ENCODE measurements at regions not wholly inside any gene's neighbourhood (a gene's known extent, or its start where the extent isn't known, plus 50 kb on each side); places are given as distances from the start of the nearest gene placed in this dataset.

GRCh38 chr9:23319092-23319491 lies 506.9 kb downstream of the ELAVL2 start:
- no peaks in the 10 kb centered on the region for H3K79me2 ChIP-seq

GRCh38 chr9:23321049-23321448 lies 505.0 kb downstream of the ELAVL2 start:
- no peak for TF ChIP-seq CTCF (IDR thresholded peaks at IDR 0.05)
- H3K9ac ChIP-seq, result no peak overlapping the region
- no peaks in the 10 kb centered on the region for H3K36me3 ChIP-seq (ENCODE audit: control insufficient read depth, insufficient read depth, low read length)
- H3K27me3 ChIP-seq (ENCODE audit: control insufficient read depth, insufficient read depth, low read length), result no peaks in the 10 kb centered on the region
- H3K79me2 ChIP-seq, result no peaks in the 10 kb centered on the region
- H2AFZ ChIP-seq, result no peak overlapping the region
- no peak overlapping the region for H3K4me2 ChIP-seq (ENCODE audit: low read length)
- H3K9me3 ChIP-seq (ENCODE audit: control insufficient read depth, low read length), result no peaks in the 10 kb centered on the region
- H3K27ac ChIP-seq, result no peak overlapping the region
- no peaks in the 10 kb centered on the region for H3K4me1 ChIP-seq
- no peak overlapping the region for H3K4me3 ChIP-seq (ENCODE audit: low read depth, low read length)

More at GRCh38 chr9:23319092-23319491, 506.9 kb downstream of the ELAVL2 start:
- Histone ChIP-seq H3K4me2 (ENCODE audit: low read length) (no peak overlapping the region), H3K9me3 (ENCODE audit: control insufficient read depth, low read length) (no peaks in the 10 kb centered on the region), H3K4me3 (ENCODE audit: low read depth, low read length) (no peak overlapping the region), H3K27ac (no peak overlapping the region), H3K9ac (no peak overlapping the region), H3K36me3 (ENCODE audit: control insufficient read depth, insufficient read depth, low read length) (no peaks in the 10 kb centered on the region), H3K27me3 (ENCODE audit: control insufficient read depth, insufficient read depth, low read length) (no peaks in the 10 kb centered on the region), H2AFZ (no peak overlapping the region), H3K4me1 (no peaks in the 10 kb centered on the region)
- no peak for TF ChIP-seq CTCF (IDR thresholded peaks at IDR 0.05)

DNA sequence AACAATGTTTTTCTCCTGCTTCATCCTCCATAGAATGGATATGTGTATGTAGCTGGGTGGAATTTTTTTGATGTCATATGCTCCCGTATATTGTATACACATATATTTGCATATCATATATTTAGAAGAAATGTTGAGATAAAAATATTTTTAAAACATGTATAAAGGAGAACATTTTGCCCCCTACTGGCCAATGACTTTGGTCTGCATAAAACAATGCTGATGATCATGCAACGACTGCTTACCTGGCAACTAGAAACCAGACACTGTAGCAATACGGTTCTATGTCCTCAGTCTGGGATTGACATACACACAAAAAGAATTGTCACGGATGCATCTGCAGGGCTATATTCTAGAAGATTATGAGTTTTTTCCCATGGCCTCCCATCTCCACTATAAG lies 503.6 kb downstream of the ELAVL2 start:
- Histone ChIP-seq H3K27ac (no peak overlapping the region), H3K9ac (no peak overlapping the region)

GRCh38 chr9:23324511-23324910 lies 501.5 kb downstream of the ELAVL2 start:
- no peaks in the 10 kb centered on the region for H3K27me3 ChIP-seq (ENCODE audit: control insufficient read depth, insufficient read depth, low read length)
- no peak for TF ChIP-seq CTCF (IDR thresholded peaks at IDR 0.05)

More for the DNA sequence above, 503.6 kb downstream of the ELAVL2 start:
- no peaks in the 10 kb centered on the region for H3K36me3 ChIP-seq (ENCODE audit: control insufficient read depth, insufficient read depth, low read length)
- H3K4me2 ChIP-seq (ENCODE audit: low read length), result no peak overlapping the region
- TF ChIP-seq CTCF (IDR thresholded peaks at IDR 0.05), result no peak
- no peaks in the 10 kb centered on the region for H3K4me1 ChIP-seq
- H3K27me3 ChIP-seq (ENCODE audit: control insufficient read depth, insufficient read depth, low read length), result no peaks in the 10 kb centered on the region
- no peak overlapping the region for H2AFZ ChIP-seq
- H3K9me3 ChIP-seq (ENCODE audit: control insufficient read depth, low read length), result no peaks in the 10 kb centered on the region
- H3K4me3 ChIP-seq (ENCODE audit: low read depth, low read length), result no peak overlapping the region
- H3K79me2 ChIP-seq, result no peaks in the 10 kb centered on the region

DNA sequence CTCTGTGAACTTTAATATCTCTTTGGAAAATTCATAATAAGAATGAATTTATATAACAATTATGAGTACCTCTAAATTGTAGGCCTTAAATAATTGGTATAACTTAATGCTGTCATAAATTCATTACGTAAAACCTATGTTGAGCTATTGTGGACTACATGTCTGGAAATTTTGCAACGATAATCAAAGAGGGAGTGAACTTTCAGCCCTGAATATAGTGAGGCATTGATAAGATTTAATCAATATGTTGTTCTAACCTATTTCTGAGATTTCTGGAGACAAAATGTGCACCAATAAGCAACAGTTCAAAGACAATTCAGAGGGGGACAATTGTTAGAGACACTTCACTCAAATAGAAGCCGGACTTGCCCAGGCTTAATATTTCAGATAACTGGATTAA lies 499.4 kb downstream of the ELAVL2 start:
- no peaks in the 10 kb centered on the region for H3K79me2 ChIP-seq
- H3K4me1 ChIP-seq, result no peaks in the 10 kb centered on the region
- H3K9me3 ChIP-seq (ENCODE audit: control insufficient read depth, low read length), result no peaks in the 10 kb centered on the region
- H3K4me2 ChIP-seq (ENCODE audit: low read length), result no peak overlapping the region
- no peak overlapping the region for H3K4me3 ChIP-seq (ENCODE audit: low read depth, low read length)
- TF ChIP-seq CTCF (IDR thresholded peaks at IDR 0.05), result no peak
- H2AFZ ChIP-seq, result no peak overlapping the region
- no peaks in the 10 kb centered on the region for H3K27me3 ChIP-seq (ENCODE audit: control insufficient read depth, insufficient read depth, low read length)
- H3K9ac ChIP-seq, result no peak overlapping the region
- H3K36me3 ChIP-seq (ENCODE audit: control insufficient read depth, insufficient read depth, low read length), result no peaks in the 10 kb centered on the region
- no peak overlapping the region for H3K27ac ChIP-seq

More at GRCh38 chr9:23324511-23324910, 501.5 kb downstream of the ELAVL2 start:
- no peak overlapping the region for H3K4me2 ChIP-seq (ENCODE audit: low read length)
- no peak overlapping the region for H3K9ac ChIP-seq
- H3K4me1 ChIP-seq, result no peaks in the 10 kb centered on the region
- H2AFZ ChIP-seq, result no peak overlapping the region
- no peak overlapping the region for H3K27ac ChIP-seq
- H3K79me2 ChIP-seq, result no peaks in the 10 kb centered on the region
- no peak overlapping the region for H3K4me3 ChIP-seq (ENCODE audit: low read depth, low read length)
- H3K9me3 ChIP-seq (ENCODE audit: control insufficient read depth, low read length), result no peaks in the 10 kb centered on the region
- H3K36me3 ChIP-seq (ENCODE audit: control insufficient read depth, insufficient read depth, low read length), result no peaks in the 10 kb centered on the region

Measured in parathyroid adenoma (tissue), 2 donors.